HEK293T (cell line): ENCODE measurements at regions not wholly inside any gene's neighbourhood (a gene's known extent, or its start where the extent isn't known, plus 50 kb on each side); places are given as distances from the start of the nearest gene placed in this dataset.
A peak's percentile ranks its signal among the peaks of the same experiment; 100 is the strongest.

Experiments used
- CTCF ChIA-PET: fragments of 350-600 bp; formaldehyde crosslinking; extraction: SDS; loops from one replicate; lab custom pipeline; 2021; ENCODE audit warnings: antibody characterized with exemption, inconsistent platforms; lab: Yijun Ruan, JAX
- POLR2A ChIA-PET: fragments of 350-600 bp; formaldehyde crosslinking; extraction: SDS; loops from one replicate; lab custom pipeline; 2020; ENCODE audit warnings: antibody characterized with exemption, inconsistent platforms; lab: Yijun Ruan, JAX
- DNase-seq: peaks from one replicate; pipeline ENCODE4 v3.0.0; 2012; ENCODE audit warnings: mixed read lengths; ENCODE audit errors: extremely low spot score
- ARNT ChIP-seq: fragments of 450-650 bp; IDR thresholded peaks from 2 replicates; pipeline ENCODE4 v1.6.1; 2017; ENCODE audit warnings: mild to moderate bottlenecking
- BHLHE40 ChIP-seq: fragments of 450-650 bp; IDR thresholded peaks from 2 replicates; pipeline ENCODE4 v1.6.1; 2016; ENCODE audit warnings: mild to moderate bottlenecking, moderate library complexity, borderline replicate concordance
- CTBP1 ChIP-seq: fragments of 450-650 bp; IDR thresholded peaks from 2 replicates; pipeline ENCODE4 v1.6.1; 2016; ENCODE audit warnings: borderline replicate concordance
- ELF4 ChIP-seq: fragments of 450-650 bp; IDR thresholded peaks from 2 replicates; pipeline ENCODE4 v1.6.1; 2017; ENCODE audit warnings: antibody characterized with exemption
- FOXA1 ChIP-seq: fragments of 450-650 bp; IDR thresholded peaks from 2 replicates; pipeline ENCODE4 v1.6.1; 2016; ENCODE audit warnings: mild to moderate bottlenecking
- FOXK2 ChIP-seq: fragments of 450-650 bp; IDR thresholded peaks from 2 replicates; pipeline ENCODE4 v1.6.1; 2016; ENCODE audit warnings: mild to moderate bottlenecking
- FOXM1 ChIP-seq: fragments of 450-650 bp; IDR thresholded peaks from 2 replicates; pipeline ENCODE4 v1.6.1; 2017; ENCODE audit warnings: mild to moderate bottlenecking, borderline replicate concordance
- HDGF ChIP-seq: fragments of 450-650 bp; IDR thresholded peaks from 2 replicates; pipeline ENCODE4 v1.6.1; 2017; ENCODE audit warnings: antibody characterized with exemption, borderline replicate concordance
- L3MBTL2 ChIP-seq: fragments of 450-650 bp; conservative IDR thresholded peaks from 2 replicates; pipeline ENCODE4 v1.6.1; 2016; ENCODE audit warnings: mild to moderate bottlenecking
- LEF1 ChIP-seq: fragments of 450-650 bp; IDR thresholded peaks from 2 replicates; pipeline ENCODE4 v1.6.1; 2017; ENCODE audit warnings: mild to moderate bottlenecking, borderline replicate concordance
- NFRKB ChIP-seq: fragments of 450-650 bp; IDR thresholded peaks from 2 replicates; pipeline ENCODE4 v1.6.1; 2016; ENCODE audit warnings: mild to moderate bottlenecking, moderate library complexity
- PKNOX1 ChIP-seq: fragments of 450-650 bp; IDR thresholded peaks from 2 replicates; pipeline ENCODE4 v1.6.1; 2016
- SP1 ChIP-seq: fragments of 450-650 bp; IDR thresholded peaks from 2 replicates; pipeline ENCODE4 v1.6.1; 2017
- SUZ12 ChIP-seq: fragments of 450-650 bp; IDR thresholded peaks from 2 replicates; pipeline ENCODE4 v1.6.1; 2016; ENCODE audit warnings: mild to moderate bottlenecking
- TARDBP ChIP-seq: fragments of 450-650 bp; IDR thresholded peaks from 2 replicates; pipeline ENCODE4 v1.6.1; 2016
- ZNF384 ChIP-seq: fragments of 450-650 bp; IDR thresholded peaks from 2 replicates; pipeline ENCODE4 v1.6.1; 2016

GRCh38 chr15:81625896-81626295 is 251.9 kb upstream of the TMC3 start:
- POLR2A ChIA-PET, result no interaction called here
- CTCF ChIA-PET, result no interaction called here
- DNase-seq, result no peak
- TF ChIP-seq L3MBTL2 (no peak), SUZ12 (no peak), TARDBP (no peak), FOXA1 (no peak)

- POLR2A ChIA-PET, result no interaction called here
- no peak for DNase-seq
- TF ChIP-seq NFRKB (no peak), L3MBTL2 (no peak), FOXA1 (no peak), FOXK2 (no peak), SP1 (no peak), LEF1 (no peak), SUZ12 (no peak)
- CTCF ChIA-PET, result no interaction called here
These were observed 245.0 kb upstream of the TMC3 start for GRCh38 chr15:81619002-81619401.

- no peak for TF ChIP-seq BHLHE40
- TF ChIP-seq HDGF, result no peak
- TF ChIP-seq ELF4, result no peak
- TF ChIP-seq TARDBP, result no peak
- no peak for TF ChIP-seq SUZ12
- TF ChIP-seq FOXK2, result no peak
- no peak for TF ChIP-seq NFRKB
- no peak for TF ChIP-seq ZNF384
- TF ChIP-seq PKNOX1, result no peak
- ChIA-PET CTCF (no interaction called here), POLR2A (no interaction called here)
- no peak for DNase-seq
These were observed 238.6 kb upstream of the TMC3 start for GRCh38 chr15:81612631-81613030.

GRCh38 chr15:81611679-81612078 is 237.7 kb upstream of the TMC3 start:
- TF ChIP-seq PKNOX1 (peak; percentile 60; the same call in 1 of the 2 replicates), L3MBTL2 (no peak)
- no peak for DNase-seq
- POLR2A ChIA-PET, result no interaction called here
- CTCF ChIA-PET, result no interaction called here

GRCh38 chr15:81608309-81608829 is 234.4 kb upstream of the TMC3 start:
- TF ChIP-seq SP1 (no peak), FOXA1 (no peak), CTBP1 (no peak), NFRKB (no peak), BHLHE40 (no peak), FOXM1 (no peak), ZNF384 (no peak), ELF4 (no peak), L3MBTL2 (no peak), TARDBP (no peak), FOXK2 (no peak), LEF1 (no peak), HDGF (no peak), ARNT (no peak)
- DNase-seq, result no peak
- ChIA-PET CTCF (no interaction called here), POLR2A (no interaction called here)

DNA sequence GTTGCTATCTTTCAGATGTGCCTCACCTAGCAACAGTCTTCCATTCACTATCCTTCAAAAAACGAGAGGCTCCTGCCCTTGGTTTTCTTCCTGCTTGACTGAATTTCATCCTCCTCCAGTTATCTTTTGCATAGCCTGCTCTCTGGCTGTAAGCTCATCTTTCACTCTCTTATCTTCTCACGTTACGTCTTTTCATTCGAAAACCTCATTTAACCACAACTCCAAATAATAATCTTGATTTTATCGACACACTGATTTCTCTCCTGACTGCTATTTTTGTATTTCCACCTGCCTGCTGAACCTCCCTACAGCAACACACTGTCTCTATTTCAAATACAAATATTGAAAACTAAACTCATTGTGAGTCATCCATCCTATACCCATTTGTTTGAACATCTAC is 230.7 kb upstream of the TMC3 start:
- ChIA-PET POLR2A (no interaction called here), CTCF (no interaction called here)
- DNase-seq, result no peak
- TF ChIP-seq ZNF384, result no peak
- TF ChIP-seq FOXK2, result no peak
- no peak for TF ChIP-seq ARNT

DNA sequence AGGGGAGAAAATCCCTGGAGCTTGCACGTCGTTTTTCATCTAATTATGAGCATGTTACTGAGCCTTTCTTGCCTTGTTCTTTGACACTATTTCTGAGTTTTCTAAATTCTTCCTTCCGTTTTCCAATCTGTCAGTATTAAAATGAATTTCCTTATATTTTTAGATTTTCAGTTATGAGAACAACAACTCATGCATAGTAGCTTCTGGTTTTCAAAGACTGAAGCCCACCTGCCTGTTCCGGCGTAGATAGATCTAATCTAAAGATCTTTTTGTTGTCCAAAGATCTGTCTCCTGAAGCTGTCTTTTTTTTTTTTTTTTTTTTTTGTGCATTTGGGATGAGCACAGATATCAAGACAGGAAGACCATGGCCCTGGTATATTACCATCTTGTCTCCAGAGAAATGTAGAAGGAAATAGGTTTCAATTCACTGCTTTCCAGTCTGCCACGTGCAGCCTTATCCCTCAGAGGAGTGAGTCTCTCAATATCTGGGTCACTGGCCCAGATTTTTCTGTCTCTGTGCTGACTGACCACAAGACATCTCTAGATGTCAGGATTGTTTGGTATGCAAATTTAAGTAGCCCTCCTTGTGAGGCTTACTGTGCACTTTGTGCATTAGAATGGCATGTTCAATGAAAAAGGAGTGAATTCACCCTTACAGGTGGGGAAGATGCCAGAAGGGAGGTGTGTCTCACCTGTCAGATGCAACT is 222.3 kb upstream of the TMC3 start:
- DNase-seq, result no peak
- CTCF ChIA-PET, result no interaction called here
- POLR2A ChIA-PET, result no interaction called here
- no peak for TF ChIP-seq PKNOX1
- TF ChIP-seq LEF1, result no peak
- no peak for TF ChIP-seq ZNF384
- no peak for TF ChIP-seq FOXM1
- no peak for TF ChIP-seq SUZ12
- no peak for TF ChIP-seq FOXA1
